GM12892 (cell line): ENCODE measurements at regions not wholly inside any gene's neighbourhood (a gene's known extent, or its start where the extent isn't known, plus 50 kb on each side); places are given as distances from the start of the nearest gene placed in this dataset.

Source experiments
- DNase-seq: peaks from one replicate; pipeline ENCODE4 v3.0.0; 2011; ENCODE audit not compliant: insufficient read length
- FAIRE-seq: peaks from 2 replicates; lab custom pipeline; 2011; peaks lifted over from hg19 to GRCh38; lab: Jason Lieb, UNC
- POLR2A ChIP-seq: IDR thresholded peaks from 2 replicates; pipeline ENCODE4 v1.6.1; 2011; ENCODE audit warnings: low read depth, low read length, control low read depth
- POLR2AphosphoS5 ChIP-seq: IDR thresholded peaks from 2 replicates; pipeline ENCODE4 v1.6.1; 2011; ENCODE audit warnings: low read depth, low read length, control low read depth
- TAF1 ChIP-seq: IDR thresholded peaks from 2 replicates; pipeline ENCODE4 v1.6.1; 2011; ENCODE audit warnings: low read depth, mild to moderate bottlenecking, control low read depth, low read length, borderline replicate concordance

DNA sequence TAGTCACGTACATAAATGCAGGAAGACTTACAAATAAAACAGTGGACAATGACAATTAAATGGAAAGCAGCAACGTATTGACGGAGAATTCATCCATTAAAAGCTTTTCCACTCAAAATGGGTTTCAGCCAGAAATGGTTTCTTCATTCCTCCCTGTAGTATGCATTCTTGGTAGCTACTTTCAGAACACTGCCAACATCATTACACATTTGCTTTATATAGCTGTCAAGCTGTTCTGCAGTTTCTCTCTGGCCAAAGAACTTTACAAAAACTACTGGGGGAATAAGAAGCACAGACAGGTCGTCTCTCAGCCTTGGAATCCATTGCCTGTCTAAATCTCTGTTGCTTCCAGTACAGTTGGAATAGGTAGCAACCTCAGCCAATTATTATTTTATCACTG lies 84.1 kb upstream of the NCKAP5 start:
- FAIRE-seq (no peak), DNase-seq (no peak)
- TF ChIP-seq TAF1 (no peak), POLR2AphosphoS5 (no peak), POLR2A (no peak)

DNA sequence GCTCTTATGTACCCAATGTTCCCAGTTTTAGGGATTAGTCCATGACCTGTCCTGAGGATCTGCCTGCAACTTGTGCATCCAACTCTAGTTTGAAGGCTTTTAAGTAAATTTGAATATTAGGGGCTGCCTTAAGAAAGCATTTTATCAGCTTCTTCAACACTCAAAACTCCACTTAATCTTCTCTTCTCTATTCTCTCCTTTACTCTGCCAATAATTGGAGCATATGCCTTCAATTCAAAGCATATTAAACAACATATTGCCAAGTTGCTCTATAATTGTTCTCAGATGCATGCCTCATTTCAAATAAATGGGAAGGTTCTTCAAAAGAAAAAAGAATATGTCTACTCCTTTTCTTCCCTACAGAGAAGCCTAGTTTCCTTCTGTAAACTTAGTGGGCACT lies 84.8 kb upstream of the NCKAP5 start:
- DNase-seq (no peak), FAIRE-seq (no peak)
- TF ChIP-seq POLR2AphosphoS5 (no peak), POLR2A (no peak), TAF1 (no peak)

DNA sequence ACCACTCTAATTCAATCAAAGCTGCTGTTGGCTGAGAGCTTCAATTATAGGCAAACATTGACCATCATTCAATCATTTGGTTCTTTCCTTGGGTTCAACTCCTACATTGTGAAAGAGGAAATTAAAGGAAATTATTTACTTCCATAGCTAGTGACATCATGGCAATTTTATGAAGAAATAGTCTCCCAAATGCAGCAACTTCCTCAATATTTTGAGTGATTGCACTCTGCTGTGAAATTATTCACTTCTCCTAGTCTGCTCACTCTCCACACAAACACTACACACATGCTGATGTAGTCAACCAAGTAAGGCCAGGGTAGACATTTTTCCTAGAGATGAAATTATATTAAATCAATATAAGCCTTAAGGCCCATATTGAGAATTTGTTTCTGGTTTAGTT lies 86.7 kb upstream of the NCKAP5 start:
- no peak for FAIRE-seq
- TF ChIP-seq POLR2AphosphoS5 (no peak), TAF1 (no peak), POLR2A (no peak)
- DNase-seq = no peak

DNA sequence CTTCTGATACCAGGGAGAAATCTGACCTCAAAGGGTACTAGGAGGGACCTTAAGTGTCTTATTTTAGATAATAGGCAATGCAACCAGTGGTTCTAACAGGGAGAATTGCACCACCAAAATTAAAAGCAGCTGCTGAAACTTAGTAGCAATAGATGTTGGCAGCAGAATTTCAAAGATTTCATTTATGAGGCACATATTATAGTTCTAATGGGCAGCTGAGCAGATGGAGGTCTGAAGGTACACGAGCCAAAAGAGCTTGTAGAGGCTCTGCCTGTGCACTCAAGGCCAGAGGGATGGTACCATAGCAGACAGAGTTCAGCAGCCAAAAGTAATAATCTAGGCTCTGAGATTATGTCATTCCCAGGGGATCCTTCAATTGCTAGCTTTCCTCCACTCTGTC lies 87.3 kb upstream of the NCKAP5 start:
- TF ChIP-seq TAF1 (no peak), POLR2AphosphoS5 (no peak), POLR2A (no peak)
- no peak for DNase-seq
- FAIRE-seq = no peak

DNA sequence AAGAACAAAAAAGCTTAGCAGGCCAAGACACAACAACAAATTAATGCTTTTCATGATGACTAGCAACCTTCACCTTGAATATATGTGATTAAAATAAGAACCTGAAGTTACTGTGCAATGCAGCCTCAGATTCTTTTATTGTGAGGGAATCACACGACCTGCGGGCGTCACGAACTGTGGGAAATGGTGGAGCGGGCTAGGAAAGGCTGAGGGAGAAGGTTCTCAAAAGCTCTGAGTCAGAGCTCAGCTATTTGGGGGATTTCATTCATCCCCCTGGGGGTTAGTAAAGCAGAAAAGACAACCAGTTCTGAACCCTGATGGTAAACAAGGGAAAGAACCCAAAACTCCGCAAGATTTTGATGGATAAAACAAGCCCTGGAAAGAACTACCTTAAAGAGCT lies 89.3 kb upstream of the NCKAP5 start:
- DNase-seq (no peak), FAIRE-seq (no peak)
- TF ChIP-seq POLR2AphosphoS5 (no peak), POLR2A (no peak), TAF1 (no peak)

GRCh38 chr2:133658020-133658903 lies 90.0 kb upstream of the NCKAP5 start:
- no peak for FAIRE-seq
- TF ChIP-seq POLR2A (no peak), POLR2AphosphoS5 (no peak), TAF1 (no peak)

GRCh38 chr2:133660510-133660909 lies 92.2 kb upstream of the NCKAP5 start:
- DNase-seq (no peak), FAIRE-seq (no peak)
- TF ChIP-seq POLR2AphosphoS5 (no peak), TAF1 (no peak), POLR2A (no peak)

More at GRCh38 chr2:133658020-133658903, 90.0 kb upstream of the NCKAP5 start:
- DNase-seq = no peak

DNA sequence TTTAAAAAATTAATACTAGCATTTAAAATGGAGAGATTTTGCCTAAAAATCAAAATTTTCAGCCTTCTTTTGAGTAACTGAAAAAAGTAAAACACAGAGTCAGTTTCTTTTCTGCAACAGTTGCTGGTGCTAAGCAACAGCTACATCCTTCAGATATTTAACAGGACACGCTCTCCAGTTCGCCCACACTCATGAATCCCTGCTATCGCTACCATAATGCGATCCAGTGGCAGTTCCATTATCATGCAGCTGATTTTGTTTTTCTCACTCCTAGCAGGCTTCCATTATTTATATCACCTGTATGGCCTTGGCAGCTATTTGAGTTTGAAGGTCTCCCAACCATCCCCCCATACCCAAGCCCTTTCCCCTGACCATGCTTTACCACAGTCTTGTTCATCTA lies 93.1 kb upstream of the NCKAP5 start:
- no peak for TF ChIP-seq POLR2A
- no peak for TF ChIP-seq POLR2AphosphoS5
- TF ChIP-seq TAF1 = no peak
- FAIRE-seq (no peak), DNase-seq (no peak)

DNA sequence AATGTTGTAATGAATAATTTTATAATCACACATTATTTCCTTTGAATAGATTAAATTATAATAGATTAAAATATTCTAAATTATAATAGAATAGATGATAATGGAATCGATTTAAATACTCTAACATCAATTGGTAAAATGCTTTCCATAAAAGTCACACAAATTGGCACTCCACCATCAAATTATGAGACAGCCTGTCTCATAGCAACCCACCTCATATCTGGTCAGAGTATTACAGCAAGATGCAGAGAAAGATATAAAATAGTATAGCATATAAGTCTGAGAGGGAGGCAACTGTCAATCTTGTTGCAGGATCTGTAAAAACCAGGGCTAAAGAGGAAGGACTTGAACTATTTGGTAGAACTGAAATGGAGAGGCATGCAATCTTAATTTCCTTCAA lies 98.4 kb upstream of the NCKAP5 start:
- TF ChIP-seq TAF1 (no peak), POLR2AphosphoS5 (no peak), POLR2A (no peak)
- DNase-seq (no peak), FAIRE-seq (no peak)

DNA sequence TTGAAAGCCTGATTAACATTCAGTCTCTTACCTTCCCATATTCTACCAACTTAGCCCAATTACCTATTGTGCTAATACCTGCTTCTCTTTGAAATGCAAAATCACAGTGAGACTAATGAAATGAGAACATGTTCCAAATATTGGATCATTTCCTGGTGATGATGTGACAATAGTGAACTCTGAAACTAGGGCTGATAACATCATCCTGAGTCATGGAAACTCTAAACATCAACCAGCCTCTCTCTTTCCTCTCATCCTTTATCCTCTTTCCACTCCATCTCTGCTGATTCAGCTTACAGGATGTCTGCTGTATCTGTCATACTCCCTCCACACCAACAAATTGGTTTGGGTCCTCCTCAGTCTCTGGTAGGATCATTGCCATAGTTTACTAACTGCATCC lies 98.8 kb upstream of the NCKAP5 start:
- no peak for FAIRE-seq
- DNase-seq = no peak
- TF ChIP-seq POLR2AphosphoS5 (no peak), POLR2A (no peak), TAF1 (no peak)

GRCh38 chr2:133667968-133668367 lies 99.7 kb upstream of the NCKAP5 start:
- FAIRE-seq = no peak
- TF ChIP-seq POLR2A = no peak
- TF ChIP-seq POLR2AphosphoS5 = no peak
- DNase-seq = no peak

DNA sequence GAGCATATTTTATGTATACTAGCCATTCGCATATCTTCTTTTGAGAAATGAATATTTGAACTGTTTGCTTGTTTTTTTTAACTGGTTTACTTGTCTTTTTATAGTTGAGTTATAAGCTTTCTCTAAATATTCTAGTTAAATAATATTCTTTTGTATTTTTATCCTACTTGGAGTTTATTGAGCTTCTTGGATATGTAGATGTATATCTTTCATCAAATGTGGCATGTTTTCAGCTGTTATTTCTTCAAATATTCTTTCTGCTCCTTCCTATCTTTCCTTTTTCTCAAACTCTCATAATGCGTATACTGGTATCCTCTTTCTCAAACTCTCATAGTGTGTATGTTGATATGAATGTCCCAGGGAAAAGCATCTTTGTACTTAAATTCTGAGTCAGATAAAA lies 100.3 kb upstream of the NCKAP5 start:
- FAIRE-seq (no peak), DNase-seq (no peak)
- TF ChIP-seq TAF1 (no peak), POLR2AphosphoS5 (no peak), POLR2A (no peak)
